GM18498 (cell line): ENCODE measurements at regions not wholly inside any gene's neighbourhood (a gene's known extent, or its start where the extent isn't known, plus 50 kb on each side); places are given as distances from the start of the nearest gene placed in this dataset.
"Not testable (repeated sequence)": the region's sequence is repeated elsewhere in the genome, so short reads cannot be mapped to it uniquely, and the experiment has no call there.

Experiments used
- ATAC-seq: cut with Tn5 transposase; IDR thresholded peaks from one replicate; pipeline ENCODE4 v1.9.1; 2021; ENCODE audit warnings: mild to moderate bottlenecking, moderate library complexity; ENCODE audit not compliant: unreplicated experiment

GRCh38 chr16:85446951-85447692, 166.0 kb upstream of the GSE1 start:
- no peak for ATAC-seq

GRCh38 chr16:85447693-85448313, 165.3 kb upstream of the GSE1 start:
- ATAC-seq = no peak

GRCh38 chr16:85448557-85449190, 164.4 kb upstream of the GSE1 start:
- ATAC-seq = no peak

GRCh38 chr16:85449191-85449884, 163.8 kb upstream of the GSE1 start:
- no peak for ATAC-seq

GRCh38 chr16:85449885-85450245, 163.3 kb upstream of the GSE1 start:
- no peak for ATAC-seq

DNA sequence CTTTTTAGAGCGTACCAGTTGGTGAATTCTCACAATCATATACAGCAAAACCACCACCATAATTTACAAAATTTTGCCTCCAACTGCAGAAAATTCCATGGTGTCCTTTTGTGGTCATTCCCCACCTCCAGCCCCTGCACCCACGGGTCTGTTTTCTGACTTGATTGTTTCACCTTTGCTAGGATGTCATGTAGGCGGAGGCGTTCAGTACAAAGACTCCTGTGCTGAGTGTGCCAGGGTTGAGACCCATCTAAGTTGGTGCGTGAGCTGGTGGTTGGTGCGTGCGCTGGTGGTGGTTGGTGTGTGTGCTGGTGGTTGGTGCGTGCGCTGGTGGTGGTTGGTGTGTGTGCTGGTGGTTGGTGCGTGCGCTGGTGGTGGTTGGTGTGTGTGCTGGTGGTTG, 162.0 kb upstream of the GSE1 start:
- not testable (repeated sequence) for ATAC-seq

- ATAC-seq = no peak
Observed at GRCh38 chr16:85451641-85452363, 161.3 kb upstream of the GSE1 start.

GRCh38 chr16:85452364-85453193, 160.5 kb upstream of the GSE1 start:
- ATAC-seq = no peak

DNA sequence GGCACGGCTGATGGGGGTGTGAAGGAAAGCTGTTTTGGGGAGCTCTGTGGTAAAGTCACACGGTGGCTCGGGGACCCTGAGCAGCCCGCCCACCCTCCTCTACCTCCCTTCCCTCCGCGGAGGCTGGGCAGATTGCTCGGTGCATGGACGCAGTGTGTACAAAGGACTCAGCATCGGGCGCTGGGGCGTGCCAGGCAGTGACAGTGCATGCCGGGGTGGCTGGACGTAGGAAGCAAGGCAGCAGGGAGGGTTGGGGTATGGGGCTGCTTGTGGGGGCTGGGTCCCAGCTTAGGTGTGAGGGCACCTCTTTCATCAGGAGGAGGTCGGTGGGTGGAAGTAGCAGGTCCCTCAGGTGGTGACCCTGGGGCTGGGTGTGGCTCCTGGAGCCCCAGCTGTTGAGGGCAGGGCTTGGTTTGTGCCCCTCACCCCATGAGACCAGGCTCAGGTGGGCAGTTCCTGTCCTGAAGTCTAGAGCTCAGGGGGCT, 159.9 kb upstream of the GSE1 start:
- ATAC-seq = no peak

- ATAC-seq = no peak
Observed at GRCh38 chr16:85453703-85454102, 159.4 kb upstream of the GSE1 start.

- no peak for ATAC-seq
Observed at GRCh38 chr16:85454171-85454872, 158.8 kb upstream of the GSE1 start.

- ATAC-seq = no peak
Observed at GRCh38 chr16:85455534-85455933, 157.6 kb upstream of the GSE1 start.

- no peak for ATAC-seq
Observed at GRCh38 chr16:85457366-85457765, 155.8 kb upstream of the GSE1 start.

- ATAC-seq = no peak
Observed at GRCh38 chr16:85458968-85459367, 154.2 kb upstream of the GSE1 start.

DNA sequence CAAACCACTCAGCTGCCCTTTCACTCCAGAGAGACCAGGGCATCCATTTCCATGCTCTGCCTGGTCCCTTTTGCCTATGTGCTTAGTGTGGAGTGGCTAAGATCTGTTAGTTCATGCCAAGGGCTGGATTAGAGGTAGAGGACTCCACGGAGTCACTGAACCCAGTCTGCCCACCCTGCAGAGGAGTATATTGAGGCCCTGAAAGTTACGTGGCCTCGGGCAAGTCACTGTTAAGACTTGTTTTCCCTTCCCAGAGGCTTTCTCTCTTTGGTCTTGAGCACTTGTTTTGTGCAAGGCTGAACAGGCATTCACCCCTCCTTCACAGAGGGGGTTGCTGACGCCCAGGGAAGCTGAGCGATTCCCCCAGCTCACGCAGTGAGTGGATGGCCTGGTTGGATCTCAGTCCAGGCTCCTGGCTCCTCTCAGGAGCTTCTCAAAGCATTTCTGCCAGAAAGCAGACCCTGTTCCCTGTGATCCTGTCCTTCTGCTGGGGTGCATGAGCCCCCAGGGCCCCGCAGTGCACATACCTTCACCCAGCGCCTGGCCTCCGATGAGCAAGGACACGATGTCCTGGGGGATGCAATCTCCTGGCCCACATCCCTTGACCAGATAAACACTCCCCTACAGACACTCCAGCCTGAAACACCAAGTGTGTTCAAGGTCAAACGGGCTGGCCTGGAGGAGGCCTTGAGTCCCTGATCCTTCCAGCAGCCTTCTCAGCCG, 153.4 kb upstream of the GSE1 start:
- no peak for ATAC-seq

DNA sequence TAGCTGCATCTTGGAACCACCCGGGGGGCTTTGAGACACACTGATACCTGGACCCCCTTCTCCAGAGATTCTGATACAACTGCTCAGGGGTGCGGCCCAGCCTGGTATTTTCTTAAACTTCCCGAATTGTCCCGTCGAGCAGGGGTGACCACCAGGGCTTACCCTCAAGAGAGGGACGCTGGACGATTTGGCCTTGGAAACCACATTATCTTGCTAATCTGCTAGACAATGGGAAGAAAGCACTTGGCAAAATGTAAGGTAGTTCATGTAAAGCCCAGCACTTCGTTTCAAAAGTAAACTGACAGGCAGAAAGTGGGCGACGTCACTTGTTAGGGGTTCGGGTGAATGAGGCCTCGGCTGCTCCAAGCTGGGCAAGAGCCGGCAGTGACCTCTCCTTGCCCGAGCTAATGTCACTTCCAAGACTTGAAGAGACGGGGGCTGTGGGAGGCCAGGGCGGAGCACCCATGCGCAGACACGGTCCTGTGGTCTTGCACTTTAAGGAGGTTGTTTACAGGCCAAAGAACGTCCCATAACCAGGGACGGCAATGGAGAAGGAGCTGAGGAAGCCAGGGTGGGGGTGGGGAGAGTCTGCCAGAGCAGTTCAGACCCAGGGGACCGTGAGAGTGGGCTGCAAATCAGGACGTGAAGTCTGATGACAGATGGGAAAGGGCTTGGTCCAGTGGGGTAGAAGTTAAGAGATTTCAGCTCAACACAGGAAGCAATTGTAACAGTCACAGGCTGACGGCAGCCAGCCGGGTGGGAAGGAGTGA, 152.7 kb upstream of the GSE1 start:
- ATAC-seq = no peak

- no peak for ATAC-seq
Observed at GRCh38 chr16:85461022-85461813, 151.9 kb upstream of the GSE1 start.
